Naive B cell (primary cell): ENCODE measurements at regions not wholly inside any gene's neighbourhood (a gene's known extent, or its start where the extent isn't known, plus 50 kb on each side); places are given as distances from the start of the nearest gene placed in this dataset.

Experiments used
- ATAC-seq, 2 donors: fragments of 150-1000 bp; cut with Tn5 transposase; 2 replicates each; pipeline ENCODE4 v1.10.0; 2021; ENCODE audit warnings: low read depth in 2 of 2, mild to moderate bottlenecking in 2 of 2, moderate library complexity in 2 of 2
- DNase-seq: peaks from one replicate; pipeline ENCODE4 v3.0.0; 2022
- H3K27ac Mint-ChIP-seq, 6 donors: one replicate each; pipeline ENCODE4 v1.8.0; 2020 to 2022; ENCODE audit warnings: mild to moderate bottlenecking in 6 of 6, mixed read lengths in 6 of 6, moderate library complexity in 5 of 6, inconsistent platforms in 2 of 6
- H3K27me3 Mint-ChIP-seq, 3 donors: one replicate each; pipeline ENCODE4 v1.8.0; 2021 to 2022; ENCODE audit warnings: mixed read lengths in 3 of 3, mild to moderate bottlenecking in 1 of 3
- H3K36me3 Mint-ChIP-seq, 2 donors: one replicate each; pipeline ENCODE4 v1.8.0; 2020 to 2022; ENCODE audit warnings: mixed read lengths in 2 of 2, inconsistent platforms in 1 of 2, mild to moderate bottlenecking in 1 of 2
- H3K4me1 Mint-ChIP-seq, 3 donors: one replicate each; pipeline ENCODE4 v1.8.0; 2020 to 2022; ENCODE audit warnings: mixed read lengths in 3 of 3, inconsistent platforms in 1 of 3, mild to moderate bottlenecking in 1 of 3, moderate library complexity in 1 of 3
- H3K4me3 Mint-ChIP-seq, 8 donors: one replicate each; pipeline ENCODE4 v1.8.0; 2020 to 2022; ENCODE audit warnings: mild to moderate bottlenecking in 8 of 8, mixed read lengths in 8 of 8, moderate library complexity in 8 of 8, inconsistent platforms in 2 of 8
- H3K9me3 Mint-ChIP-seq, 7 donors: one replicate each; pipeline ENCODE4 v1.8.0; 2020 to 2022; ENCODE audit warnings: mixed read lengths in 7 of 7, mild to moderate bottlenecking in 5 of 7, inconsistent platforms in 2 of 7, moderate library complexity in 1 of 7

DNA sequence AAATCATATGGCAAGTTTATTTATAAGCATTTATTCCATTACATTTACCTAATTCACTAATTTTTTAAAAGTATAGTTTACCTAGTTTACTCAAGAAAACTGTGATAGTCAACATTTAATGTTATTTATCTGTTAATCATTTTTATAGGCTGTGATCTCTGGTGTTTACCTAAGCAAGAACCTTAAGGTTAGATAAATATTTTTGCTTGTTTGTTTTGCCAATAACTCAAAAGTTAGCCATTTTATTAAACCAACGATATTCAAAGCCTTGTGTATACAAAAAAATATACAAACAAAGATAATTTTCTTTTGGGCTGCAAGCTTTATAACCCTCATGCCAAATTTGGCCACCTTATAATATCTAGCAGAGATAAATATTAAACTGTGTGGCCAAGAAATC is 157.3 kb downstream of the SLCO1B3 start:
- ATAC-seq (no peak), DNase-seq (no peak)
- Mint-ChIP-seq H3K27me3 (no peaks in the 10 kb centered on the region), H3K9me3 (peaks cover 0 to 9% (median 8%) of the 10 kb centered on the region in 7 donors), H3K4me3 (no peak overlapping the region), H3K4me1 (no peaks in the 10 kb centered on the region), H3K27ac (no peak overlapping the region), H3K36me3 (no peaks in the 10 kb centered on the region)

- no peak overlapping the region for H3K4me3 Mint-ChIP-seq
- DNase-seq (no peak), ATAC-seq (no peak)
- no peaks in the 10 kb centered on the region for H3K27me3 Mint-ChIP-seq
- no peak overlapping the region for H3K27ac Mint-ChIP-seq
- H3K36me3 Mint-ChIP-seq: no peaks in the 10 kb centered on the region
- no peaks in the 10 kb centered on the region for H3K4me1 Mint-ChIP-seq
- H3K9me3 Mint-ChIP-seq: peaks cover 0 to 17% (median 11%) of the 10 kb centered on the region in 7 donors
These were observed 159.3 kb downstream of the SLCO1B3 start for GRCh38 chr12:20969766-20970165.

DNA sequence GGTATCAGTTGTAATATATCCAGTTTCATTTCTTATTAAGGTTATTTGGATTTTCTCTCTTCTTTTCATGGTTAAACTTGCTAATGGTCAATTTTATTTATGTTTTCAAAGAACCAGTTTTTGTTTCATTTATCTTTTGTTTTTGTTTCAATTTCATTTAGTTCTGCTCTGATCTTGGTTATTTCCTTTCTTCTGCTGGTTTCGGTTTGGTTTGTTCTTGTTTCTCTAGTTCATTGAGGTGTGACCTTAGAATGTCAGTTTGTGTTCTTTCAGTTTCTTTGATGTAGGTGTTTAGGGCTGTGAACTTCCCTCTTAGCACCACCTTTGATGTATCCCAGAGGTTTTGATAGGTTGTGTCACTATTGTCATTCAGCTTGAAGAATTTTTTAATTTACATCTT is 145.6 kb upstream of the SLCO1B1 start:
- Mint-ChIP-seq H3K27ac (no peak overlapping the region), H3K9me3 (peaks cover 9 to 48% (median 22%) of the 10 kb centered on the region in 7 donors), H3K36me3 (peaks cover 0 to 8% of the 10 kb centered on the region in 2 donors), H3K27me3 (no peaks in the 10 kb centered on the region), H3K4me3 (peak overlapping the region in 1 of 8 donors; percentile 12), H3K4me1 (peaks cover 0 to 4% (median 3%) of the 10 kb centered on the region in 3 donors)
- ATAC-seq (no peak), DNase-seq (no peak)

GRCh38 chr12:21001778-21002177 is 129.2 kb upstream of the SLCO1B1 start:
- Mint-ChIP-seq H3K4me1 (no peaks in the 10 kb centered on the region), H3K9me3 (peaks cover 5 to 14% (median 9%) of the 10 kb centered on the region in 7 donors), H3K27ac (no peak overlapping the region), H3K27me3 (no peaks in the 10 kb centered on the region), H3K4me3 (no peak overlapping the region), H3K36me3 (no peaks in the 10 kb centered on the region)
- ATAC-seq: no peak
- DNase-seq: no peak

DNA sequence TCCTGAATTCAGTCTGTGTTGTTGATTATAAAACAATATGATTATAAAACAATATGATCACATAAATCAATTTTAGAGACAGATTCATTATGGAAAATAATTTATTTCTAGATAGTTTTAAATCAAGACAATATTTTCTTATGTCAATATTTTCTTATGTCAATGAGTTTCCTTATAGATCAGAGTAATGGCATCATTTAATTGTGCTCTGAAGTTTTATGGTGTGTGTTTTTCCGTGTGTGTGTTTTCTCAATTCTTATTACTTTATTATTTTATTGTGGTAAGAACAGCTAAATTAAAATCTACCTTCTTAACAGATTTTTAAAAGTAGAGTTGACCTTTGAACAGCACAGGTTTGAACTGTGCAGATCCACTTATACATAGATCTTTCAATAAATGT is 105.3 kb upstream of the SLCO1B1 start:
- ATAC-seq: no peak
- no peaks in the 10 kb centered on the region for H3K36me3 Mint-ChIP-seq
- H3K27me3 Mint-ChIP-seq: no peaks in the 10 kb centered on the region
- peaks cover 0 to 10% (median 7%) of the 10 kb centered on the region in 7 donors for H3K9me3 Mint-ChIP-seq
- H3K4me3 Mint-ChIP-seq: no peak overlapping the region
- DNase-seq: no peak
- H3K4me1 Mint-ChIP-seq: no peaks in the 10 kb centered on the region
- H3K27ac Mint-ChIP-seq: no peak overlapping the region

GRCh38 chr12:21026302-21026701 is 104.7 kb upstream of the SLCO1B1 start:
- Mint-ChIP-seq H3K4me1 (no peaks in the 10 kb centered on the region), H3K27ac (no peak overlapping the region), H3K27me3 (no peaks in the 10 kb centered on the region), H3K9me3 (peaks cover 0 to 15% (median 7%) of the 10 kb centered on the region in 7 donors), H3K4me3 (no peak overlapping the region), H3K36me3 (no peaks in the 10 kb centered on the region)
- DNase-seq: no peak
- no peak for ATAC-seq

- no peak for ATAC-seq
- Mint-ChIP-seq H3K4me1 (no peaks in the 10 kb centered on the region), H3K27ac (no peak overlapping the region), H3K4me3 (no peak overlapping the region), H3K27me3 (no peaks in the 10 kb centered on the region), H3K36me3 (no peaks in the 10 kb centered on the region), H3K9me3 (peaks cover 0 to 6% (median 0%) of the 10 kb centered on the region in 7 donors)
- DNase-seq: no peak
These were observed 76.7 kb upstream of the SLCO1B1 start for GRCh38 chr12:21054334-21054733.

- no peak overlapping the region for H3K4me3 Mint-ChIP-seq
- peaks cover 0 to 4% of the 10 kb centered on the region in 2 donors for H3K36me3 Mint-ChIP-seq
- H3K27me3 Mint-ChIP-seq: no peaks in the 10 kb centered on the region
- ATAC-seq: no peak
- no peak for DNase-seq
- H3K9me3 Mint-ChIP-seq: peaks cover 7 to 17% (median 10%) of the 10 kb centered on the region in 7 donors
- H3K4me1 Mint-ChIP-seq: no peaks in the 10 kb centered on the region
- no peak overlapping the region for H3K27ac Mint-ChIP-seq
These were observed 65.1 kb upstream of the SLCO1B1 start for GRCh38 chr12:21065845-21066244.

GRCh38 chr12:21073129-21073528 is 57.9 kb upstream of the SLCO1B1 start:
- no peak overlapping the region for H3K4me3 Mint-ChIP-seq
- peaks cover 0 to 18% (median 8%) of the 10 kb centered on the region in 7 donors for H3K9me3 Mint-ChIP-seq
- no peak overlapping the region for H3K27ac Mint-ChIP-seq
- ATAC-seq: no peak
- DNase-seq: no peak
- H3K4me1 Mint-ChIP-seq: no peaks in the 10 kb centered on the region
- H3K36me3 Mint-ChIP-seq: no peaks in the 10 kb centered on the region
- no peaks in the 10 kb centered on the region for H3K27me3 Mint-ChIP-seq

- H3K4me1 Mint-ChIP-seq: no peaks in the 10 kb centered on the region
- DNase-seq: no peak
- peaks cover 3 to 23% (median 5%) of the 10 kb centered on the region in 7 donors for H3K9me3 Mint-ChIP-seq
- H3K27ac Mint-ChIP-seq: no peak overlapping the region
- no peak overlapping the region for H3K4me3 Mint-ChIP-seq
- no peaks in the 10 kb centered on the region for H3K27me3 Mint-ChIP-seq
- no peaks in the 10 kb centered on the region for H3K36me3 Mint-ChIP-seq
- no peak for ATAC-seq
These were observed 57.1 kb upstream of the SLCO1B1 start for GRCh38 chr12:21073822-21074460.
